ENCODE measurements at regions not wholly inside any gene's neighbourhood (a gene's known extent, or its start where the extent isn't known, plus 50 kb on each side); places are given as distances from the start of the nearest gene placed in this dataset.
A peak's percentile ranks its signal among the peaks of the same experiment; 100 is the strongest.

DNA sequence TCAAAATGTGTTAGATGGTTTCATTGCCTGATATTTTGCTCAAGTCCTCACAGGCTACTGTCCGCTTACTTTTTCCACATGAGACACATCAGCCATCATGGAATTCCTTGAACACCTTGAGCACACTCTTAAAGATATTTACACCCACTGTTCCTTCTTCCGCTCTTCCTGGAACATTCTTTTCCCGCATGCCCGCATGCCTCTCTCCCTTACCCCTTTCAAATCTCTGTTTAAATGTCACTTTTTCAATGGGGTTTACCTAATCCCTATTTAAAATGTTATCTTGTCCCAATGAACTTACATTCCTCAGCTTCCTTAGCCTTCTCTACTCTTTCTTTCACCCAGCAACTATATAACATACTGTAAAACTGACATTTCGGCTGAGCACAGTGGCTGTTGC lies 503.3 kb upstream of the PTCHD4 start:
- no peak overlapping the region for H3K4me3 ChIP-seq
- no peak for ATAC-seq
- H3K36me3 ChIP-seq: no peaks in the 10 kb centered on the region
- H3K27ac ChIP-seq: no peak overlapping the region
- DNase-seq: no peak
- H3K9me3 ChIP-seq: peaks cover 0 to 11% (median 0%) of the 10 kb centered on the region in 12 donors
- H3K4me1 ChIP-seq: no peaks in the 10 kb centered on the region
- intact Hi-C loops (cut with DNase I): no loop called here
- H3K27me3 ChIP-seq: no peaks in the 10 kb centered on the region
- TF ChIP-seq, protein P1, sequence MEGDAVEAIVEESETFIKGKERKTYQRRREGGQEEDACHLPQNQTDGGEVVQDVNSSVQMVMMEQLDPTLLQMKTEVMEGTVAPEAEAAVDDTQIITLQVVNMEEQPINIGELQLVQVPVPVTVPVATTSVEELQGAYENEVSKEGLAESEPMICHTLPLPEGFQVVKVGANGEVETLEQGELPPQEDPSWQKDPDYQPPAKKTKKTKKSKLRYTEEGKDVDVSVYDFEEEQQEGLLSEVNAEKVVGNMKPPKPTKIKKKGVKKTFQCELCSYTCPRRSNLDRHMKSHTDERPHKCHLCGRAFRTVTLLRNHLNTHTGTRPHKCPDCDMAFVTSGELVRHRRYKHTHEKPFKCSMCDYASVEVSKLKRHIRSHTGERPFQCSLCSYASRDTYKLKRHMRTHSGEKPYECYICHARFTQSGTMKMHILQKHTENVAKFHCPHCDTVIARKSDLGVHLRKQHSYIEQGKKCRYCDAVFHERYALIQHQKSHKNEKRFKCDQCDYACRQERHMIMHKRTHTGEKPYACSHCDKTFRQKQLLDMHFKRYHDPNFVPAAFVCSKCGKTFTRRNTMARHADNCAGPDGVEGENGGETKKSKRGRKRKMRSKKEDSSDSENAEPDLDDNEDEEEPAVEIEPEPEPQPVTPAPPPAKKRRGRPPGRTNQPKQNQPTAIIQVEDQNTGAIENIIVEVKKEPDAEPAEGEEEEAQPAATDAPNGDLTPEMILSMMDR (IDR thresholded peaks at IDR 0.05): no peak
- no peak for TF ChIP-seq POLR2A (IDR thresholded peaks at IDR 0.05)
- WGBS, 4 donors: 94 to 97% (median 97%) methylated on average over 5 of the region's 5 CpGs

DNA sequence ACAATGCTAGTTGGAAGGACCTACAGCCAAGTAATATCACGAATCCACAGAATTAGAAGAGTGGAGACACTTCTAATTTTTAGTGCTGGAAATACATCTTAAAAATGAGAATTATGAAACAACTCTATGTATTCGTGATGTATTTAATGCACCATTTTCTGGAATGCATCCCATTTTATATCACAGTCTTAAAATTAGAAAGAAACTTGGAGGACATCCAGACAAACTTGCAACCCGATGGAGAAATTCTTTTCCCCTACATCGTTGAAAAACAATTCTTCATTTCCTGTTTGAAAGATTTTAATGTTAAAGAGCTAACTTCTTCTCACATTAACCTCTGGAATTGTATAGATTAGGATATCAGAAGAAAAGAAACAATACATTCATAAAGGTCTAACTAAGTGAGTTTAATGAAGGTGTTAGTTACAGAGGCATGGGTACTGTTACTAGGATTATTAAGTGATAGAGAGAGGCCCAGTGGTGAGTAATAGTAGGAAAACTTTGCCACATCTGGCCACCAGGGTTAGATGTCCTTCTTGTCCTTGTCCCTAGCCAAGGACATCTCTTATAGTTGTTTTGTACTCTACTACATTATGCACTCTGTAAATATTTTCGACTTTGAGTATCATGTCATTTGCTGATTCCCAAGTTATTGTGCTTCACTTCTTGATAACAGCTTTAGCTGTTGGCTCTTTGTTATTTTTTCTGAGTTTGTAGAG lies 502.4 kb upstream of the PTCHD4 start:
- TF ChIP-seq POLR2A (IDR thresholded peaks at IDR 0.05): no peak
- TF ChIP-seq, protein P1 (IDR thresholded peaks at IDR 0.05): peak in 1 of 12 donors; percentile 10
- intact Hi-C loops (cut with DNase I): no loop called here
- 48 to 61% (median 55%) methylated on average over 5 of the region's 5 CpGs for WGBS, 4 donors
- H3K36me3 ChIP-seq: no peaks in the 10 kb centered on the region
- no peak overlapping the region for H3K4me3 ChIP-seq
- no peaks in the 10 kb centered on the region for H3K27me3 ChIP-seq
- DNase-seq (no peak), ATAC-seq (no peak)
- H3K4me1 ChIP-seq: no peaks in the 10 kb centered on the region
- no peak overlapping the region for H3K27ac ChIP-seq
- peaks cover 0 to 11% (median 0%) of the 10 kb centered on the region in 12 donors for H3K9me3 ChIP-seq

DNA sequence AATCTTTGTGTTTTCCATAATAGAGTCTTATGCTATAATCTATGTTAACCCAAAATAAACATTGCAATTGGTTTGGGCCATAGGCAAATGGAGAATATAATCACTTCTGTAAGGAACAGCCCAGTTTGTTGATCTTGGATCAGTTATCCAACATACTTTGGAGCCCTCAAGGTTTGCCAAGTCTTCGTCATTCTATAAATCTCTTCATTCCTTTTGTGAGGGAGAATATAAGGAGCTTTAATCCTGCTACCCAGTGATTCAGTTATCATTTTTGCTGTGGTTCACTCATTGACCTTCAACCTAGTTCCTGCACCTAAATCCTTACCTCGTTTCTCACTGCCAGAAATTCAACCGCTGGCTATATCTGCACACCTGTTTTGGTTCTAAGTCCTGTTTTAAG lies 500.3 kb upstream of the PTCHD4 start:
- intact Hi-C loops (cut with DNase I): no loop called here
- TF ChIP-seq, protein P1 (IDR thresholded peaks at IDR 0.05): no peak
- TF ChIP-seq POLR2A (IDR thresholded peaks at IDR 0.05): no peak
- WGBS, 4 donors: 58 to 71% (median 63%) methylated on average over 3 of the region's 3 CpGs

DNA sequence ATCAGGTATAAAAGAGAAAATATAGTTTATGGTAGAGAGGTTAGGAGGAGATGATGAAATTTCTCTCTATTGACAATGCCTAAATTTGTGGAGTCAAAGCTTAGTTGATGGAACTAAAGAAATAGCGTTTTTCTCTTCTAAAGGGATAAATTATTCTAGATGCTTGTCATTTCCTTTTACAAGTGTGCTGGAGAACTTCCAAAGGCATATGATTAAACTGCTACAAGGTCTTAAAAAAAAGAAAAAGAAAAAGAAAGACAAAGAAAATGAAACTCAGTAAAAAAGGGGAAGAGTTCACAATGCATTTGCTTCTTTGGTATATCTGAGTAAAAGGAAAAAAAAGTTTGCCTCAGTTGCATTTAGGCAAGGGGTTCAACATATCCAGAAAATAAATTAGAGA lies 499.8 kb upstream of the PTCHD4 start:
- Histone ChIP-seq H3K4me3 (no peak overlapping the region), H3K9me3 (no peaks in the 10 kb centered on the region), H3K27me3 (no peaks in the 10 kb centered on the region), H3K36me3 (no peaks in the 10 kb centered on the region), H3K4me1 (no peaks in the 10 kb centered on the region), H3K27ac (no peak overlapping the region)
- TF ChIP-seq, protein P1 (IDR thresholded peaks at IDR 0.05): no peak
- no peak for TF ChIP-seq POLR2A (IDR thresholded peaks at IDR 0.05)
- DNase-seq (no peak), ATAC-seq (no peak)
- intact Hi-C loops (cut with DNase I): no loop called here
- 34 to 56% (median 49%) methylated on average over 1 of the region's 1 CpG for WGBS, 4 donors

More for the DNA sequence above, 500.3 kb upstream of the PTCHD4 start:
- Histone ChIP-seq H3K9me3 (peaks cover 0 to 1% (median 0%) of the 10 kb centered on the region in 12 donors), H3K27me3 (no peaks in the 10 kb centered on the region), H3K4me1 (no peaks in the 10 kb centered on the region), H3K4me3 (no peak overlapping the region), H3K27ac (no peak overlapping the region), H3K36me3 (no peaks in the 10 kb centered on the region)
- no peak for DNase-seq
- no peak for ATAC-seq
